Spleen (tissue), 11 donors: ENCODE measurements at regions not wholly inside any gene's neighbourhood (a gene's known extent, or its start where the extent isn't known, plus 50 kb on each side); places are given as distances from the start of the nearest gene placed in this dataset.

Source experiments
- DNase-seq: peaks from one replicate; pipeline ENCODE4 v3.0.0-alpha.2; 2020
- H3K27ac ChIP-seq, 8 donors: fragments of 200-600 bp; sonication (generic) in 7 of 8; 1 replicate in 4 of 8; 2 replicates in 4 of 8; pipeline versions ENCODE4 v1.5.0 to v1.8.0; 2016 to 2021; ENCODE audit warnings: inconsistent platforms in 4 of 8, mild to moderate bottlenecking in 4 of 8, moderate library complexity in 1 of 8
- H3K27me3 ChIP-seq, 7 donors: fragments of 200-600 bp; sonication (generic) in 6 of 7; replicated peaks in 1 of 7; 1 replicate in 4 of 7; 2 replicates in 3 of 7; pipeline versions ENCODE4 v1.5.0 to v1.8.0; 2016 to 2021; ENCODE audit warnings: inconsistent platforms in 3 of 7, mild to moderate bottlenecking in 1 of 7
- H3K36me3 ChIP-seq, 6 donors: fragments of 200-600 bp; sonication (generic) in 5 of 6; 1 replicate in 4 of 6; 2 replicates in 2 of 6; pipeline versions ENCODE4 v1.5.0 to v1.8.0; 2016 to 2021; ENCODE audit warnings: inconsistent platforms in 2 of 6
- H3K4me1 ChIP-seq, 6 donors: fragments of 200-600 bp; sonication (generic) in 5 of 6; 1 replicate in 3 of 6; 2 replicates in 3 of 6; pipeline versions ENCODE4 v1.5.0 to v1.8.0; 2016 to 2021; ENCODE audit warnings: inconsistent platforms in 3 of 6
- H3K4me3 ChIP-seq, 8 donors: fragments of 200-600 bp; sonication (generic) in 7 of 8; 1 replicate in 4 of 8; 2 replicates in 4 of 8; pipeline versions ENCODE4 v1.5.0 to v1.8.0; 2016 to 2021; ENCODE audit warnings: inconsistent platforms in 4 of 8, mild to moderate bottlenecking in 4 of 8, moderate library complexity in 2 of 8
- H3K9me3 ChIP-seq, 8 donors: fragments of 200-600 bp; sonication (generic) in 7 of 8; 1 replicate in 4 of 8; 2 replicates in 4 of 8; pipeline versions ENCODE4 v1.5.0 to v1.8.0; 2016 to 2021; ENCODE audit warnings: inconsistent platforms in 4 of 8
- CTCF ChIP-seq, 11 experiments: fragments of 200-600 bp in 7 of 11; fragments of 450-650 bp in 4 of 11; sonication (generic) in 4 of 11; IDR thresholded peaks in 8 of 11; conservative IDR thresholded peaks in 3 of 11; 1 replicate in 7 of 11; 2 replicates in 4 of 11; pipeline versions ENCODE4 v1.4.0 to v1.8.0; 2016 to 2021; ENCODE audit warnings: antibody characterized with exemption in 11 of 11, inconsistent platforms in 4 of 11, mild to moderate bottlenecking in 1 of 11
- POLR2A ChIP-seq, 3 donors: fragments of 450-650 bp; IDR thresholded peaks; one replicate each; pipeline ENCODE4 v1.5.1; 2017; ENCODE audit warnings: antibody characterized with exemption in 3 of 3, mild to moderate bottlenecking in 1 of 3
- POLR2AphosphoS5 ChIP-seq, 3 donors: sonication (generic); formaldehyde crosslinking; IDR thresholded peaks; one replicate each; pipeline ENCODE4 v1.5.1; 2017; ENCODE audit warnings: antibody characterized with exemption in 3 of 3
- WGBS, 5 donors: extraction: QIAGEN DNeasy Blood & Tissue Kit in 3 of 5; methylation state at CpG; one replicate each; pipeline versions ENCODE4 v1.1.5 to v1.1.7; 2013 to 2018; 5-methylcytosine and 5-hydroxymethylcytosine counted together
- intact Hi-C: fragments of 100-400 bp; cut with DNase I; formaldehyde crosslinking; loops from one replicate; pipeline ENCODE4 v1.15.0; 2023; ENCODE audit warnings: low total_unique reads
- donor health status: healthy with polysubstance abuse.
- donor health status: DM: no; HTN: no; CAD: no; lungs with moderate emphysema.
- donor health status: DM: no; HTN: no; CAD: no.
- donor health status: Bipolar disorder and iron deficiency.
- donor health status: healthy.
- donor health status: DM: no; HTN: no; CAD: no.
- donor health status: DM: yes; HTN: yes; CAD: no.

GRCh38 chr6:18897350-18897749 lies 510.2 kb downstream of the RNF144B start:
- intact Hi-C loops: no loop called here
- Histone ChIP-seq H3K27ac (no peak overlapping the region), H3K4me1 (no peaks in the 10 kb centered on the region), H3K4me3 (no peak overlapping the region), H3K9me3 (peaks cover 0 to 17% (median 0%) of the 10 kb centered on the region in 8 donors), H3K36me3 (no peaks in the 10 kb centered on the region), H3K27me3 (no peaks in the 10 kb centered on the region)
- no peak for DNase-seq
- no peak for TF ChIP-seq POLR2A (IDR thresholded peaks at IDR 0.05)
- TF ChIP-seq POLR2AphosphoS5 (IDR thresholded peaks at IDR 0.05): no peak
- TF ChIP-seq CTCF (IDR thresholded peaks at IDR 0.05 in 8 of 11, conservative IDR thresholded peaks at IDR 0.05 in 3 of 11): no peak

- Histone ChIP-seq H3K36me3 (no peaks in the 10 kb centered on the region), H3K4me1 (no peaks in the 10 kb centered on the region), H3K4me3 (no peak overlapping the region), H3K9me3 (peaks cover 0 to 14% (median 0%) of the 10 kb centered on the region in 8 donors), H3K27me3 (no peaks in the 10 kb centered on the region), H3K27ac (no peak overlapping the region)
- 85 to 96% (median 88%) methylated on average over 2 of the region's 2 CpGs for WGBS, 5 donors
- intact Hi-C loops: no loop called here
- no peak for DNase-seq
- TF ChIP-seq POLR2A (IDR thresholded peaks at IDR 0.05): no peak
- TF ChIP-seq POLR2AphosphoS5 (IDR thresholded peaks at IDR 0.05): no peak
- TF ChIP-seq CTCF (IDR thresholded peaks at IDR 0.05 in 8 of 11, conservative IDR thresholded peaks at IDR 0.05 in 3 of 11): no peak
These were observed 517.5 kb downstream of the RNF144B start for GRCh38 chr6:18904681-18905080.

- Histone ChIP-seq H3K9me3 (no peaks in the 10 kb centered on the region), H3K27ac (no peak overlapping the region), H3K4me1 (no peaks in the 10 kb centered on the region), H3K27me3 (no peaks in the 10 kb centered on the region), H3K36me3 (no peaks in the 10 kb centered on the region), H3K4me3 (no peak overlapping the region)
- intact Hi-C loops: no loop called here
- no peak for DNase-seq
- WGBS, 5 donors: 74 to 87% (median 80%) methylated on average over 3 of the region's 3 CpGs
- no peak for TF ChIP-seq POLR2A (IDR thresholded peaks at IDR 0.05)
- TF ChIP-seq CTCF (IDR thresholded peaks at IDR 0.05 in 8 of 11, conservative IDR thresholded peaks at IDR 0.05 in 3 of 11): no peak
- TF ChIP-seq POLR2AphosphoS5 (IDR thresholded peaks at IDR 0.05): no peak
These were observed 533.6 kb downstream of the RNF144B start for GRCh38 chr6:18920701-18921100.

GRCh38 chr6:18931086-18931485 lies 543.9 kb downstream of the RNF144B start:
- DNase-seq: no peak
- H3K27ac ChIP-seq: no peak overlapping the region
- H3K4me3 ChIP-seq: no peak overlapping the region
- no peaks in the 10 kb centered on the region for H3K4me1 ChIP-seq
- no peaks in the 10 kb centered on the region for H3K36me3 ChIP-seq
- H3K27me3 ChIP-seq: no peaks in the 10 kb centered on the region
- H3K9me3 ChIP-seq: no peaks in the 10 kb centered on the region
- WGBS, 5 donors: 72 to 84% (median 75%) methylated on average over 4 of the region's 4 CpGs
- TF ChIP-seq POLR2AphosphoS5 (IDR thresholded peaks at IDR 0.05) (no peak), POLR2A (IDR thresholded peaks at IDR 0.05) (no peak), CTCF (IDR thresholded peaks at IDR 0.05 in 8 of 11, conservative IDR thresholded peaks at IDR 0.05 in 3 of 11) (no peak)
- intact Hi-C loops: no loop called here
